Panc1 (cell line): ENCODE measurements at regions not wholly inside any gene's neighbourhood (a gene's known extent, or its start where the extent isn't known, plus 50 kb on each side); places are given as distances from the start of the nearest gene placed in this dataset.

Experiments used
- ATAC-seq: fragments of 200-7000 bp; cut with Tn5 transposase; 2 replicates; pipeline ENCODE4 v1.9.1; 2020; ENCODE audit warnings: mild to moderate bottlenecking, moderate library complexity
- BruUV-seq: library from RNA; stranded (reverse); fragments of 400-500 nt; replicated peaks from 2 replicates; lab custom pipeline; 2021; lab: Mats Ljungman, UMichigan
- CTCF ChIA-PET: fragments of 300-600 bp; sonication (Branson Sonifier 250); formaldehyde crosslinking; loops from one replicate; lab custom pipeline; 2022; ENCODE audit warnings: antibody characterized with exemption; lab: Charles Lee
- POLR2A ChIA-PET: fragments of 300-600 bp; sonication (Branson Sonifier 250); formaldehyde crosslinking; loops from one replicate; lab custom pipeline; 2022; ENCODE audit warnings: antibody characterized with exemption; lab: Charles Lee
- DNase-seq: peaks from one replicate; pipeline ENCODE4 v3.0.0-alpha.2; 2010; ENCODE audit warnings: low read depth, low spot score
- H3K27ac ChIP-seq: 2 replicates; pipeline ENCODE4 v1.5.1; 2011; ENCODE audit warnings: mild to moderate bottlenecking, low read length, inconsistent platforms
- H3K27me3 ChIP-seq: fragments of 200-500 bp; sonication (Bioruptor generic); 2 replicates; pipeline ENCODE4 v1.6.0; 2014; ENCODE audit warnings: low read length, inconsistent platforms; ENCODE audit not compliant: control insufficient read depth, insufficient read depth
- H3K36me3 ChIP-seq: fragments of 200-500 bp; sonication (Bioruptor generic); 2 replicates; pipeline ENCODE4 v1.5.1; 2014; ENCODE audit warnings: inconsistent platforms, mild to moderate bottlenecking, low read length, moderate library complexity; ENCODE audit not compliant: control insufficient read depth, insufficient read depth
- H3K4me1 ChIP-seq: 2 replicates; pipeline ENCODE4 v1.5.1; 2011; ENCODE audit warnings: inconsistent platforms, mild to moderate bottlenecking, low read length, moderate library complexity; ENCODE audit not compliant: control insufficient read depth, insufficient read depth
- H3K4me3 ChIP-seq, 2 experiments: 2 replicates each; pipeline ENCODE4 v1.5.1; 2011 to 2012; ENCODE audit warnings: low read depth in 2 of 2, low read length in 2 of 2, mild to moderate bottlenecking in 2 of 2, inconsistent platforms in 1 of 2, moderate library complexity in 1 of 2
- H3K9me3 ChIP-seq: fragments of 200-500 bp; sonication (Bioruptor generic); 2 replicates; pipeline ENCODE4 v1.5.1; 2014; ENCODE audit warnings: low read depth, mild to moderate bottlenecking, inconsistent platforms, low read length, moderate library complexity; ENCODE audit not compliant: control insufficient read depth, insufficient read depth
- POLR2AphosphoS5 ChIP-seq: IDR thresholded peaks from 2 replicates; pipeline ENCODE4 v1.6.1; 2012; ENCODE audit warnings: mild to moderate bottlenecking, low read depth, low read length, moderate library complexity
- REST ChIP-seq, 2 experiments: IDR thresholded peaks; 2 replicates each; pipeline ENCODE4 v1.6.1; 2011 to 2012; ENCODE audit warnings: low read depth in 2 of 2, control low read depth in 1 of 2, low read length in 1 of 2, mild to moderate bottlenecking in 1 of 2, moderate library complexity in 1 of 2; ENCODE audit not compliant: insufficient read depth in 1 of 2
- SIN3A ChIP-seq: IDR thresholded peaks from 2 replicates; pipeline ENCODE4 v1.6.1; 2012; ENCODE audit warnings: low read depth, mild to moderate bottlenecking, low read length, moderate library complexity, borderline replicate concordance; ENCODE audit not compliant: insufficient read depth
- TCF7L2 ChIP-seq: IDR thresholded peaks from 2 replicates; pipeline ENCODE4 v1.6.1; 2011; ENCODE audit warnings: mild to moderate bottlenecking, low read depth, low read length, inconsistent platforms
- in situ Hi-C: cut with HindIII; loops from 2 replicates; pipeline ENCODE4 v1.10.0; 2016; ENCODE audit warnings: low sequenced_read_pairs, low pct_unique_long_range_greater_than_20kb
- intact Hi-C: fragments of 100-400 bp; cut with micrococcal nuclease; formaldehyde crosslinking; loops from one replicate; pipeline ENCODE4 v1.10.0; 2022; ENCODE audit not compliant: unreplicated experiment
- TF ChIP-seq, protein P1 (sequence below): fragments of 450-650 bp; IDR thresholded peaks from 2 replicates; pipeline ENCODE4 v1.5.1; 2017; ENCODE audit warnings: mild to moderate bottlenecking

DNA sequence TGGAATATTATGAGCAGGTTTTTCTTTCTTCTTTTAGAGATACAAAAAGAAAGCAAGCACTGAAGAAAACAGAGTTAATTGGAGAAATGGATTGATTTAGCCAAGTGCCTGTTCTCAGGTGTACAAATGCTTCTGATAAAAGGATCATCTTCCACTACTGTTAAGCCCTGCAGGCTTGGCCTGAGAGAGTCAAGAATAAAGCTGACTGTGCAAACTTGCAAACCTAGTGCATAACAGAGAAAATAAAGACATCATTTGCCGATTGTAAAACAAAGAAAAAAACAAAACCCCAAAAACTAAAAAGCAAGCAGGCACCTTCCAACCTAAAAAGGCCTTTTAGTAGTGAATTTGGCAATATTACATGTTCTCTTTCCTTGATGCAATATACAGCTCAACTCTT lies 78.0 kb upstream of the CCDC80 start:
- ATAC-seq (no peak), DNase-seq (no peak)
- no TSS peak for BruUV-seq
- in situ Hi-C loops, result no loop called here
- no peaks in the 10 kb centered on the region for H3K4me1 ChIP-seq
- no peak overlapping the region for H3K27ac ChIP-seq
- no peak overlapping the region for H3K4me3 ChIP-seq
- H3K36me3 ChIP-seq, result no peaks in the 10 kb centered on the region
- H3K9me3 ChIP-seq, result no peaks in the 10 kb centered on the region
- no peaks in the 10 kb centered on the region for H3K27me3 ChIP-seq
- intact Hi-C loops, result no loop called here
- ChIA-PET POLR2A (no interaction called here), CTCF (no interaction called here)
- no peak for TF ChIP-seq POLR2AphosphoS5
- TF ChIP-seq TCF7L2, result no peak
- TF ChIP-seq REST (IDR thresholded peaks at IDR 0.05; ENCODE audit: insufficient read depth in 1 of 2, low read depth in 2 of 2, low read length in 1 of 2), result no peak
- TF ChIP-seq, protein P1, sequence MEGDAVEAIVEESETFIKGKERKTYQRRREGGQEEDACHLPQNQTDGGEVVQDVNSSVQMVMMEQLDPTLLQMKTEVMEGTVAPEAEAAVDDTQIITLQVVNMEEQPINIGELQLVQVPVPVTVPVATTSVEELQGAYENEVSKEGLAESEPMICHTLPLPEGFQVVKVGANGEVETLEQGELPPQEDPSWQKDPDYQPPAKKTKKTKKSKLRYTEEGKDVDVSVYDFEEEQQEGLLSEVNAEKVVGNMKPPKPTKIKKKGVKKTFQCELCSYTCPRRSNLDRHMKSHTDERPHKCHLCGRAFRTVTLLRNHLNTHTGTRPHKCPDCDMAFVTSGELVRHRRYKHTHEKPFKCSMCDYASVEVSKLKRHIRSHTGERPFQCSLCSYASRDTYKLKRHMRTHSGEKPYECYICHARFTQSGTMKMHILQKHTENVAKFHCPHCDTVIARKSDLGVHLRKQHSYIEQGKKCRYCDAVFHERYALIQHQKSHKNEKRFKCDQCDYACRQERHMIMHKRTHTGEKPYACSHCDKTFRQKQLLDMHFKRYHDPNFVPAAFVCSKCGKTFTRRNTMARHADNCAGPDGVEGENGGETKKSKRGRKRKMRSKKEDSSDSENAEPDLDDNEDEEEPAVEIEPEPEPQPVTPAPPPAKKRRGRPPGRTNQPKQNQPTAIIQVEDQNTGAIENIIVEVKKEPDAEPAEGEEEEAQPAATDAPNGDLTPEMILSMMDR, result no peak
- TF ChIP-seq SIN3A, result no peak

DNA sequence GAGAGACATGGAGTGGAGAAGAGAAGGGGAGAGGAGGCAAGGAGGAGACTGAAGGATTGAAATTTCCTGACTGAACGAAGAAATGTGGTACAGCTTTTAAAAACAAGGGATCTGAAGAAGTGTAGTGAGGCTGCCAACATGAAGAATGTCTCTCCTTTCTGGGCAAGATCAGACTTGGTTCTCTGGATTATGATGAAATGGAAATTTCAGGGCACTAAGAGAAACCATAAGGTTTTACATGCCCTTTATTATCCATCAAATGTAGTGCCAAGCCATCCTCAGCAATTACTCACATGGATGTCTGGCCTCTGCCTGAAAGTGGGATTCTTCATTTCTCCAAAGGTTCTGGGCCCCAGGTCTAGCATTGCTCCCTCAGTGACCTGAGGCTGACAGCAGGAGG lies 77.6 kb upstream of the CCDC80 start:
- H3K27me3 ChIP-seq, result no peaks in the 10 kb centered on the region
- no peak for TF ChIP-seq SIN3A
- no peak for TF ChIP-seq TCF7L2
- TF ChIP-seq REST (IDR thresholded peaks at IDR 0.05; ENCODE audit: insufficient read depth in 1 of 2, low read depth in 2 of 2, low read length in 1 of 2), result no peak
- TF ChIP-seq, protein P1, result no peak
- TF ChIP-seq POLR2AphosphoS5, result no peak
- POLR2A ChIA-PET, result no interaction called here
- no peaks in the 10 kb centered on the region for H3K9me3 ChIP-seq
- H3K4me3 ChIP-seq, result no peak overlapping the region
- CTCF ChIA-PET, result no interaction called here
- H3K27ac ChIP-seq, result no peak overlapping the region
- in situ Hi-C loops (no loop called here), intact Hi-C loops (no loop called here)
- no TSS peak for BruUV-seq
- H3K36me3 ChIP-seq, result no peaks in the 10 kb centered on the region
- ATAC-seq (no peak), DNase-seq (no peak)
- H3K4me1 ChIP-seq, result no peaks in the 10 kb centered on the region
